GM20000 (cell line): ENCODE measurements at regions not wholly inside any gene's neighbourhood (a gene's known extent, or its start where the extent isn't known, plus 50 kb on each side); places are given as distances from the start of the nearest gene placed in this dataset.

Experiments used
- DNase-seq: peaks from one replicate; pipeline ENCODE4 v3.0.0; 2012; ENCODE audit warnings: low spot score
- CTCF ChIP-seq: IDR thresholded peaks from 2 replicates; pipeline ENCODE4 v1.5.1; 2012; ENCODE audit warnings: mild to moderate bottlenecking, control low read depth; ENCODE audit errors: extremely low read depth, missing control alignments

GRCh38 chr3:181941250-181941649 is 229.5 kb downstream of the SOX2 start:
- no peak for DNase-seq
- no peak for TF ChIP-seq CTCF

GRCh38 chr3:181943285-181943684 is 231.6 kb downstream of the SOX2 start:
- DNase-seq: no peak
- TF ChIP-seq CTCF: no peak

GRCh38 chr3:181947606-181948005 is 235.9 kb downstream of the SOX2 start:
- DNase-seq: no peak
- TF ChIP-seq CTCF: no peak

GRCh38 chr3:181948286-181948685 is 236.6 kb downstream of the SOX2 start:
- no peak for TF ChIP-seq CTCF
- DNase-seq: no peak

- no peak for TF ChIP-seq CTCF
- no peak for DNase-seq
Observed at GRCh38 chr3:181952221-181952620, 240.5 kb downstream of the SOX2 start.

GRCh38 chr3:181952929-181953328 is 241.2 kb downstream of the SOX2 start:
- TF ChIP-seq CTCF: no peak
- DNase-seq: no peak

GRCh38 chr3:181955566-181955965 is 243.8 kb downstream of the SOX2 start:
- DNase-seq: no peak
- TF ChIP-seq CTCF: no peak
